GM21786 (cell line): ENCODE measurements at regions not wholly inside any gene's neighbourhood (a gene's known extent, or its start where the extent isn't known, plus 50 kb on each side); places are given as distances from the start of the nearest gene placed in this dataset.

Source experiments
- ATAC-seq: cut with Tn5 transposase; IDR thresholded peaks from one replicate; pipeline ENCODE4 v1.9.1; 2021; ENCODE audit not compliant: unreplicated experiment

- no peak for ATAC-seq
These were observed 1491.2 kb downstream of the STIM2 start for GRCh38 chr4:28351826-28352225.

GRCh38 chr4:28354880-28355656 is 1494.4 kb downstream of the STIM2 start:
- no peak for ATAC-seq

GRCh38 chr4:28357990-28358389 is 1497.3 kb downstream of the STIM2 start:
- no peak for ATAC-seq

GRCh38 chr4:28358606-28359005 is 1498.0 kb downstream of the STIM2 start:
- no peak for ATAC-seq

GRCh38 chr4:28360681-28361080 is 1500.0 kb downstream of the STIM2 start:
- no peak for ATAC-seq

GRCh38 chr4:28362169-28362568 is 1501.5 kb downstream of the STIM2 start:
- no peak for ATAC-seq

GRCh38 chr4:28369499-28369898 is 1508.9 kb downstream of the STIM2 start:
- no peak for ATAC-seq

DNA sequence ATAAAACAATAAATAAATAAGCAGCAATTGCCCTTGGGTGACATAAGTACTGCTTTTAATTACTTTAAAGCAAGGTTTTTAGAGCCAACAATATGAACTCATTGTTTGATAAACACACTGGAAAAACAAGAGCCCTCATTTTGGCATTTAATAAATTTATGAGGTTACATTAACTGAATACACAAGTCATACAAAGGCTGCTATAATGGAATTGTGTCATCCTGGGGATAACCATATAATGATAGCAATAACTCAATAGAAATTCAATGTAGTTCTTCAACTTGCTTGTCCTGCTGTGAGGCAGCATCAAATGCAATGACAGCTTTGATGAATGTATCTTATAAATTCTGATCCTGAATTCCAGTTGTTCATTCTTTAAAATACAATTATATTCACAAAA is 1512.5 kb downstream of the STIM2 start:
- ATAC-seq: no peak

- no peak for ATAC-seq
These were observed 1513.0 kb downstream of the STIM2 start for GRCh38 chr4:28373601-28374000.

- ATAC-seq: no peak
These were observed 1517.6 kb downstream of the STIM2 start for GRCh38 chr4:28378109-28378830.

DNA sequence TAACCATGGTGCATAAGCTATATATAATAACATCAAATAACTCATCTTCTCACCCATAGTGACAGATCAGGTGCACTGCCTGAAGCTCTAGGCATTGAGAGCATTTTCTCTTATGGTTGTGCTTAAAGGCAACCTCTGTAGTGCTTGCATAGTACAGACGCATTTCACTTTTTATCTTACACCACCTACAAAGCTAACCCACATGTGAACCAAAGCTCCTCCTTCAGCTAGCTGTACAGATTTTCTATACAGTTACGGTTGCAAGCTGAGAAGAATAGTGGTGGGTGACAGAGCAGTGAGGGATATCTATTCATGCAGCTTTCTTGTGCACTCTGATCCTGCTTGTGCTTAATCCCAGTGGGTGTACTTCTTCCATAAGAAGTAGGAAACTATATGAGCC is 1525.2 kb downstream of the STIM2 start:
- ATAC-seq: no peak

DNA sequence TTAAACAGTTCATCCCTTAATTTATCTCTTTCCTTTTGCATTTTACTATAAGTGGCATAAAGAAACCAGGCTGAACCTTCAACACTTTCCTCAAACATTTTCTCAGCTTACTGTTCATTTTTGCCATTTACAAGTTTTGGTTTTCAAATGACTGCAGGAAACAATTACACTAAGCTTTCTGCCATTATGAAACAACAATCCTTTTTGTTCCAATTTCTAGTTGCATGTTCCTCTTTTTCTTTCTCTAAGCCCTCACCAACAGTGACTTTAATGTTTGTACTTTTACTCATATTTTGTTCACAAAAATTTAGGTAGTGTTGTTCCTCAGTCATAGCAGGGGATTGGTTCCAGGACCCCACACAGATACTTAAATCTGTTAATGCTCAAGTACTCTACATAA is 1526.1 kb downstream of the STIM2 start:
- no peak for ATAC-seq

GRCh38 chr4:28388471-28388870 is 1527.8 kb downstream of the STIM2 start:
- ATAC-seq: no peak

DNA sequence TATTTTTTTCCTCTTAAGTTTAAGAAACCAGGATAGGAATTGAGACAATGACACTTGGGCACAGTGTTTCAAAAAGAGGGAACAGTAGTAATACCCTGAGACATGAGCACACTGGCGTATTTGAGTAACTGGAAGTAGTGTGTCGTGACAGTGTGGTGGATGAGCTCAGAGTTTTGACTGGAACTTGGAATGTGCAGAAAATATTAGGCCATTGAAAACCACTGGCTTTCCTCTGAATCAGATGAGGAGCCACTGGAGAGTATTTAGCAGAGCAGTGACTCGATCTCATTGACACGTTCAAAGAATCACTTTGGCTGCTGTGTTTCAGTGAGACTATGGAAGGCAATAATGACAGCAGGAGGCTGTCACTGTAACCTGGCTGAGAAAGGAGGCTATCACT is 1531.2 kb downstream of the STIM2 start:
- ATAC-seq: no peak

GRCh38 chr4:28402751-28403150 is 1542.1 kb downstream of the STIM2 start:
- no peak for ATAC-seq

GRCh38 chr4:28421221-28421620 is 1560.6 kb downstream of the STIM2 start:
- ATAC-seq: no peak

- no peak for ATAC-seq
These were observed 1565.6 kb downstream of the STIM2 start for GRCh38 chr4:28426251-28426650.

GRCh38 chr4:28427306-28428085 is 1566.9 kb downstream of the STIM2 start:
- ATAC-seq: no peak

- no peak for ATAC-seq
These were observed 1571.8 kb downstream of the STIM2 start for GRCh38 chr4:28432348-28433025.

GRCh38 chr4:28435314-28435713 is 1574.7 kb downstream of the STIM2 start:
- no peak for ATAC-seq
